MM.1S (cell line): ENCODE measurements at regions not wholly inside any gene's neighbourhood (a gene's known extent, or its start where the extent isn't known, plus 50 kb on each side); places are given as distances from the start of the nearest gene placed in this dataset.

Experiments used
- EZH2 ChIP-seq: fragments of 300-600 bp; sonication (generic); optimal IDR thresholded peaks from 2 replicates; pipeline ENCODE3; 2017; ENCODE audit warnings: low read depth, mild to moderate bottlenecking, antibody characterized with exemption, low read length, mixed read lengths
- TF ChIP-seq, protein P1 (sequence below): fragments of 300-600 bp; sonication (generic); IDR thresholded peaks from 2 replicates; pipeline ENCODE4 v1.5.1; 2016; ENCODE audit warnings: antibody characterized with exemption, low read length, mixed read lengths

DNA sequence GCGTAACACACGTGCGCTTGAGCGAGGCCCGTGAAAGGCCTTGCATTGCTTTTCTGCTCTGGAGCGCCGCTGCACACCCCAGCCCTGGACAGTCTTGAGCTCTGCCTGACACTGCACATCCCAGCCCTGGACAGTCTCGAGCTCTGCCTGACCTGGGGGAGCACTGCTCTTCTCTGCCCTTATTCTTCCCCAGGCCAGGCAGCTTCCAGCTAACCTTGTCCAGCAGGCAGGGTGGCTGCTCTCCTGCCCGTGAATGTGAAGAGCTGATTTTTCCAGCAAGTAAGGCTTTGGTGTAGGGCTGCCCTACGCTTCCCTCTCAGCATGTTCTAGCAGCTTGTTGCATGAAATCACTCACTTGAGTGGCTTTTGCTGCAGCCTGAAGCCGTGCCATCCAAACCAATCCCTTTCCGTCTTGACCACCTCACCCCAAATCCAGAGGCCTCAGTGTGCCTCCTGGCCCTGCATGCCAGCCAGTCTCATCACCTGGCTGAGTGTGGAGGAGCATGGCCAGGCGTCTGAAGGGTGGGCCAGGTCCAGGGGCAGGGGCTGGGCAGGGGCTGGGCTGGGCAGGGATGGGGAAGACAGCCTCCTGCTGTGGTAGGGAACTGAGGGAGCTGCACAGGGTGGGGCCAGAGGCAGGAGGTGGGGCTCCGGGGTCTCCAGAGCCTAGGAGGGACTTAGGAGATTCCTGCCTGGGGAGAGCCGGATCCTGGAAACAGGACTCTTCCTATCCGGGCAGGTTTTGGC, 89.5 kb upstream of the B3GAT1 start:
- TF ChIP-seq, protein P1, sequence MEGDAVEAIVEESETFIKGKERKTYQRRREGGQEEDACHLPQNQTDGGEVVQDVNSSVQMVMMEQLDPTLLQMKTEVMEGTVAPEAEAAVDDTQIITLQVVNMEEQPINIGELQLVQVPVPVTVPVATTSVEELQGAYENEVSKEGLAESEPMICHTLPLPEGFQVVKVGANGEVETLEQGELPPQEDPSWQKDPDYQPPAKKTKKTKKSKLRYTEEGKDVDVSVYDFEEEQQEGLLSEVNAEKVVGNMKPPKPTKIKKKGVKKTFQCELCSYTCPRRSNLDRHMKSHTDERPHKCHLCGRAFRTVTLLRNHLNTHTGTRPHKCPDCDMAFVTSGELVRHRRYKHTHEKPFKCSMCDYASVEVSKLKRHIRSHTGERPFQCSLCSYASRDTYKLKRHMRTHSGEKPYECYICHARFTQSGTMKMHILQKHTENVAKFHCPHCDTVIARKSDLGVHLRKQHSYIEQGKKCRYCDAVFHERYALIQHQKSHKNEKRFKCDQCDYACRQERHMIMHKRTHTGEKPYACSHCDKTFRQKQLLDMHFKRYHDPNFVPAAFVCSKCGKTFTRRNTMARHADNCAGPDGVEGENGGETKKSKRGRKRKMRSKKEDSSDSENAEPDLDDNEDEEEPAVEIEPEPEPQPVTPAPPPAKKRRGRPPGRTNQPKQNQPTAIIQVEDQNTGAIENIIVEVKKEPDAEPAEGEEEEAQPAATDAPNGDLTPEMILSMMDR: no peak
- no peak for TF ChIP-seq EZH2
